Cardiac fibroblast (primary cell): ENCODE measurements at regions not wholly inside any gene's neighbourhood (a gene's known extent, or its start where the extent isn't known, plus 50 kb on each side); places are given as distances from the start of the nearest gene placed in this dataset.
A peak's percentile ranks its signal among the peaks of the same experiment; 100 is the strongest.
"Not testable (repeated sequence)": the region's sequence is repeated elsewhere in the genome, so short reads cannot be mapped to it uniquely, and the experiment has no call there.

Experiments used
- DNase-seq, 2 donors: peaks; one replicate each; pipeline versions ENCODE4 v3.0.0 to v3.0.0-alpha.2; 2010; ENCODE audit warnings: low read depth in 2 of 2
- H3K4me3 ChIP-seq, 2 donors: replicated peaks in 1 of 2; 1 replicate in 1 of 2; 2 replicates in 1 of 2; pipeline ENCODE4 v1.5.1; 2011; ENCODE audit warnings: low read depth in 2 of 2, low read length in 2 of 2, mild to moderate bottlenecking in 2 of 2, moderate library complexity in 1 of 2
- TF ChIP-seq, protein P1 (sequence below): IDR thresholded peaks from one replicate; pipeline ENCODE4 v1.5.1; 2011; ENCODE audit warnings: low read depth, mild to moderate bottlenecking, low read length, inconsistent platforms

DNA sequence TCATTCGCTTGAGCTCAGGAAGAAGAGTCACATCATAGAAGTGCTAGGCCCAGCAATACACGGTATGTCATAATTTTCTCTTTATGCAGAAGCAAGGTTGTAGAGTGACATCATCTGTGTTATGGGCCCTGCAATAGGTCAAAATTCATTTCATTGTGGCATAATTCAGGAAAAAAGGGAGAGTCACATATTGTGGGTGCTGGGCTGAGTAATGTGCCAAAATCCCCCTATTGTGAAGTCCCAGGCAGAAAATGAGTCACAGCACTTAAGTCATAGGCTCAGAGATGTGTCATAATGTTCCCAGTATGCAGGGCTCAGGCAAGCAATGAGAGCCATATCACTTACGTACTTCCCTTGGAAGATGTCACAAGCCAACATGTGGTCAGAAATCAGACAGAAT lies 1092.6 kb upstream of the AMELY start:
- peak; percentile 8 to 90 for DNase-seq
- no peak overlapping the region for H3K4me3 ChIP-seq

GRCh38 chrY:7996726-7997125 lies 1085.2 kb upstream of the AMELY start:
- H3K4me3 ChIP-seq = no peak overlapping the region
- no peak for DNase-seq
- TF ChIP-seq, protein P1, sequence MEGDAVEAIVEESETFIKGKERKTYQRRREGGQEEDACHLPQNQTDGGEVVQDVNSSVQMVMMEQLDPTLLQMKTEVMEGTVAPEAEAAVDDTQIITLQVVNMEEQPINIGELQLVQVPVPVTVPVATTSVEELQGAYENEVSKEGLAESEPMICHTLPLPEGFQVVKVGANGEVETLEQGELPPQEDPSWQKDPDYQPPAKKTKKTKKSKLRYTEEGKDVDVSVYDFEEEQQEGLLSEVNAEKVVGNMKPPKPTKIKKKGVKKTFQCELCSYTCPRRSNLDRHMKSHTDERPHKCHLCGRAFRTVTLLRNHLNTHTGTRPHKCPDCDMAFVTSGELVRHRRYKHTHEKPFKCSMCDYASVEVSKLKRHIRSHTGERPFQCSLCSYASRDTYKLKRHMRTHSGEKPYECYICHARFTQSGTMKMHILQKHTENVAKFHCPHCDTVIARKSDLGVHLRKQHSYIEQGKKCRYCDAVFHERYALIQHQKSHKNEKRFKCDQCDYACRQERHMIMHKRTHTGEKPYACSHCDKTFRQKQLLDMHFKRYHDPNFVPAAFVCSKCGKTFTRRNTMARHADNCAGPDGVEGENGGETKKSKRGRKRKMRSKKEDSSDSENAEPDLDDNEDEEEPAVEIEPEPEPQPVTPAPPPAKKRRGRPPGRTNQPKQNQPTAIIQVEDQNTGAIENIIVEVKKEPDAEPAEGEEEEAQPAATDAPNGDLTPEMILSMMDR = no peak

More for the DNA sequence above, 1092.6 kb upstream of the AMELY start:
- TF ChIP-seq, protein P1 = no peak

- DNase-seq, H3K4me3 ChIP-seq: not testable (repeated sequence)
These were observed 1083.2 kb upstream of the AMELY start for GRCh38 chrY:7994781-7995180.

GRCh38 chrY:7979770-7980169 lies 1068.2 kb upstream of the AMELY start:
- DNase-seq = no peak
- H3K4me3 ChIP-seq = no peak overlapping the region
- TF ChIP-seq, protein P1 = no peak

GRCh38 chrY:7977301-7977700 lies 1065.7 kb upstream of the AMELY start:
- no peak for DNase-seq
- TF ChIP-seq, protein P1 = no peak
- H3K4me3 ChIP-seq = no peak overlapping the region

DNA sequence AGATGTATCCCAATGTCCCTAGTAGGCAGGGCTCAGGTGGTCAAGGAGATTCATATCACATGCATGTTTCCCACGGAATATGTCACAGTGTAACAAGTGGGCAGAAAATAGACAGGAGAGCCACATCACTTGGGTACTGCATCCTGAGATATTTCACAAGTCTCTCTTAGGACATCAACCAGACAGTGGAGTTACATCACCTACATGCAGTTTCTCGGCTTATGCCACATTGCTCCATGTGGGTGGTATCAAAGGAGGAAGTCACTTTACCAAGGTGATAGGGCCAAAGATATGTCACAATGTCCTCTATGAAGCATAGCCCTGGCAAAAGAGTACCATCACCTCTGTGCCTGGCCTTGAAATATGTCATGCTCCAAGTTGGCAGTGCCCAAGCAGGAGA lies 1056.7 kb upstream of the AMELY start:
- no peak overlapping the region for H3K4me3 ChIP-seq
- DNase-seq = no peak
- TF ChIP-seq, protein P1 = no peak

DNA sequence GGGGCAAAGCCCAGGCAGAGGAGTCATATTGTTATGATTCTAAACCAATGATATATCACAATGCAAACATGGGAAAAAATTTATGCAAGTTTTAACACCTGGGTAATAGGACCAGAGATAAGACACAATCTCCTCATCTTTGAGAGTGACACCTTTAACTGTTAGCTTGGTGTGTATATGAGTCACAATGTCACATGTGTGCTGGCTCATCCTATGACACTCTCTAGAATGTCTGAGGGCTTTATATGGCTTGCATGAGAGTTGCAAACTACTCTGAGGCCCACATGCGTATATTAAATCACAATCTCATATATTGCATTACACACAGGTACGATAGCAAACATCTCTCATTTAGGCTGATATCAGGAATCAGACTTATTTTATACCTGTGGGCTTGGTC lies 1055.4 kb upstream of the AMELY start:
- TF ChIP-seq, protein P1 = no peak
- no peak overlapping the region for H3K4me3 ChIP-seq
- DNase-seq = no peak
